ENCODE measurements at regions not wholly inside any gene's neighbourhood (a gene's known extent, or its start where the extent isn't known, plus 50 kb on each side); places are given as distances from the start of the nearest gene placed in this dataset.
"Not testable (repeated sequence)": the region's sequence is repeated elsewhere in the genome, so short reads cannot be mapped to it uniquely, and the experiment has no call there.

DNA sequence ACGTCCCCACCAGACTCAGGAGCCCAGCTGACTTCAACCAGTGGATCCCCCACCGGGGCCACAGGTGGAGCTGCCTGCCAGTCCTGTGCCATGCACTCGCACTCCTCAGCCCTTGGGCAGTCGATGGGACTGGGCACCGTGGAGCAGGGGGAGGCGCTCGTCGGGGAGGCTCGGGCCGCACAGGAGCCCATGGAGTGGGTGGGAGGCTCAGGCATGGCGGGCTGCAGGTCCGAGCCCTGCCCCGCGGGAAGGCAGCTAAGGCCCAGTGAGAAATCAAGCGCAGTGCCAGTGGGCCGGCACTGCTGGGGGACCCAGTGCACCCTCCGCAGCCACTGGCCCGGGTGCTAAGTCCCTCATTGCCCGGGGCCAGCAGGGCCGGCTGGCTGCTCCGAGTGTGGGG lies 52.3 kb upstream of the LRRC30 start:
- not testable (repeated sequence) for H3K9ac ChIP-seq (ENCODE audit: extremely low read depth, insufficient read length, low read length); H2BK5ac ChIP-seq (ENCODE audit: insufficient read length, low read length); H3K14ac ChIP-seq (ENCODE audit: insufficient read depth, low read length); H3T11ph ChIP-seq (ENCODE audit: low read length); H3K36me3 Mint-ChIP-seq (ENCODE audit: insufficient read depth in 1 of 3, low read depth in 3 of 3); H3K27me3 ChIP-seq (ENCODE audit: insufficient read depth, low read length); H3K27ac Mint-ChIP-seq; H3K4ac ChIP-seq (ENCODE audit: low read depth, low read length); H2AK5ac ChIP-seq (ENCODE audit: insufficient read length, low read length); H3K27me3 Mint-ChIP-seq (ENCODE audit: low read depth); H4K20me1 ChIP-seq (ENCODE audit: control insufficient read depth, insufficient read depth, insufficient read length); H3K23me2 ChIP-seq (ENCODE audit: insufficient read length, low read depth, low read length, poor library complexity, severe bottlenecking); H3K9me3 Mint-ChIP-seq; H3K23ac ChIP-seq (ENCODE audit: insufficient read length, low read depth, low read length); H3K4me1 ChIP-seq (ENCODE audit: insufficient read depth, low read length); H3K56ac ChIP-seq (ENCODE audit: insufficient read length, low read depth, low read length); H2BK12ac ChIP-seq (ENCODE audit: insufficient read length, low read depth, low read length); H3K18ac ChIP-seq (ENCODE audit: insufficient read length, low read depth, low read length); H2AFZ ChIP-seq (ENCODE audit: low read length); H3K27ac ChIP-seq (ENCODE audit: insufficient read length, low read depth, low read length); H4K91ac ChIP-seq (ENCODE audit: insufficient read length, low read depth, low read length); DNase-seq; H3K79me1 ChIP-seq (ENCODE audit: insufficient read depth, low read depth, low read length, poor library complexity, severe bottlenecking); H2BK20ac ChIP-seq (ENCODE audit: low read depth, low read length, poor library complexity, severe bottlenecking); H3K4me3 Mint-ChIP-seq; H2BK15ac ChIP-seq (ENCODE audit: low read depth, low read length); H2BK120ac ChIP-seq (ENCODE audit: low read depth, low read length, poor library complexity, severe bottlenecking); H3K9me3 ChIP-seq (ENCODE audit: control insufficient read depth, low read depth, low read length); H3K79me2 ChIP-seq (ENCODE audit: insufficient read depth, low read length); H3K4me2 ChIP-seq (ENCODE audit: insufficient read depth, insufficient read length, low read length); H4K8ac ChIP-seq (replicated peaks; ENCODE audit: insufficient read length, low read depth, low read length); H4K5ac ChIP-seq (ENCODE audit: insufficient read length, low read depth, low read length); H3K4me1 Mint-ChIP-seq
- WGBS (ENCODE audit: extremely low coverage, insufficient read length, low lambda C conversion rate): no CpG with 5 or more reads among the region's 21 CpGs
